ENCODE measurements at regions not wholly inside any gene's neighbourhood (a gene's known extent, or its start where the extent isn't known, plus 50 kb on each side); places are given as distances from the start of the nearest gene placed in this dataset.

DNA sequence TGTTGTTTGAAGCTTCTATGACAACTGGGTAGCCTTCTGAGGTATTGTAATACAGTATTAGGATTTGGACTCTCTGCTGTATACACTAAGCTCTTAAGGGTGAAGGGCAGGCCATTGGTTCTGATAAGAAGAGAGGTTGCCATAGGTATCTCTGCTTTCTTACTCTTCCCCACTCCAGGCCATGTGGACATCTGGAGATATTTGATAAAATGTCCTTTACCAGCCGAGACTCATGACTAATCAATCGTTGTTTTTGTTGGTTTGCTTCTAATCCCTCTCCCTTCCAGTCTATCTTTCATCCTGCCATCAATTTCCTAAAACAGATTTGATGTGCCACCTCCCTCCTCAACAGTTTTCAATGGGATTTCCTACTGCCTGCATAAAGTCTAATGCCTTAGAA is 64.6 kb upstream of the WDR26 start:
- TF ChIP-seq, protein P1, sequence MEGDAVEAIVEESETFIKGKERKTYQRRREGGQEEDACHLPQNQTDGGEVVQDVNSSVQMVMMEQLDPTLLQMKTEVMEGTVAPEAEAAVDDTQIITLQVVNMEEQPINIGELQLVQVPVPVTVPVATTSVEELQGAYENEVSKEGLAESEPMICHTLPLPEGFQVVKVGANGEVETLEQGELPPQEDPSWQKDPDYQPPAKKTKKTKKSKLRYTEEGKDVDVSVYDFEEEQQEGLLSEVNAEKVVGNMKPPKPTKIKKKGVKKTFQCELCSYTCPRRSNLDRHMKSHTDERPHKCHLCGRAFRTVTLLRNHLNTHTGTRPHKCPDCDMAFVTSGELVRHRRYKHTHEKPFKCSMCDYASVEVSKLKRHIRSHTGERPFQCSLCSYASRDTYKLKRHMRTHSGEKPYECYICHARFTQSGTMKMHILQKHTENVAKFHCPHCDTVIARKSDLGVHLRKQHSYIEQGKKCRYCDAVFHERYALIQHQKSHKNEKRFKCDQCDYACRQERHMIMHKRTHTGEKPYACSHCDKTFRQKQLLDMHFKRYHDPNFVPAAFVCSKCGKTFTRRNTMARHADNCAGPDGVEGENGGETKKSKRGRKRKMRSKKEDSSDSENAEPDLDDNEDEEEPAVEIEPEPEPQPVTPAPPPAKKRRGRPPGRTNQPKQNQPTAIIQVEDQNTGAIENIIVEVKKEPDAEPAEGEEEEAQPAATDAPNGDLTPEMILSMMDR (conservative IDR thresholded peaks at IDR 0.05; ENCODE audit: low read depth, low read length), result no peak
- H3K4me3 ChIP-seq (ENCODE audit: low read depth, low read length), result no peak overlapping the region
- no peak for DNase-seq (ENCODE audit: low read depth)

DNA sequence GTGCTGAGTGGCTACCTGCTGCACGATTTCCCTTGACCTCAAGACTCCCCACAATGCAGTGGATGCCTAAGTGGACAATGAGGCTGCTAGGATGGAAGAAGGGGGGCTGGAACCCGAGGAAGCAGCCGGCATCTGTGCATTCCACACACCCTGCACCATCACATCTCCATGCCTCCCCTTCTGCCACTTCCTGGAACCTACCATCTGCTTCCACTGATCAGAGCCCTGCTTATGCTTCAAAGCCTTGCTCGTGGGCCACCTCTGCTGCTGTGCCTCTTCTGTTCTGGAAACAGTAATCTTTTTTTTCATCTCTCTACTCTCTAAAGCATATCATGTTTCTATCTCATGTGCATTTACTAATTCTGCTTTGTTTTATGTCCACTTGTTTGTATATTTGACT is 66.2 kb upstream of the WDR26 start:
- DNase-seq (ENCODE audit: low read depth), result no peak
- TF ChIP-seq, protein P1 (conservative IDR thresholded peaks at IDR 0.05; ENCODE audit: low read depth, low read length), result no peak
- H3K4me3 ChIP-seq (ENCODE audit: low read depth, low read length), result no peak overlapping the region

DNA sequence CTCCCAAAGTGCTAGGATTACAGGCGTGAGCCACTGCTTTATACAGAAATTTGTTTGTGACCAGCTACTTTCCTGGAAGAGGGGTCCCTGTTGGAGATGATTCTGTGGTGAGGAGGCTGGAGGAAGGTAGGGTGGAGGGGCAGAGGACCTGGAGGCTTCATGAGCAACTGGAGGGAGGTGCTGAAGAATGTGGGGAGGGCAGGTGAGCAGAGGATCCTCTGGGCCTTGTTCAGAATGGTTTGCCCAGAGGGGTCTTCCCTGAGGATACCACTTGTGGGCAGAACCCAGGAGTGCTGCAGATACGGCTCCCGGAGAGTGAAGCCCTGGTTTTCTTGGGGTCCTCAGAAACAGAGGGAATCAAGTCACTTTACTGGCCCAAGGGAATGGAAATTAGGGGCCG is 67.2 kb upstream of the WDR26 start:
- TF ChIP-seq, protein P1 (conservative IDR thresholded peaks at IDR 0.05; ENCODE audit: low read depth, low read length), result no peak
- H3K4me3 ChIP-seq (ENCODE audit: low read depth, low read length), result no peak overlapping the region
- DNase-seq (ENCODE audit: low read depth), result no peak

DNA sequence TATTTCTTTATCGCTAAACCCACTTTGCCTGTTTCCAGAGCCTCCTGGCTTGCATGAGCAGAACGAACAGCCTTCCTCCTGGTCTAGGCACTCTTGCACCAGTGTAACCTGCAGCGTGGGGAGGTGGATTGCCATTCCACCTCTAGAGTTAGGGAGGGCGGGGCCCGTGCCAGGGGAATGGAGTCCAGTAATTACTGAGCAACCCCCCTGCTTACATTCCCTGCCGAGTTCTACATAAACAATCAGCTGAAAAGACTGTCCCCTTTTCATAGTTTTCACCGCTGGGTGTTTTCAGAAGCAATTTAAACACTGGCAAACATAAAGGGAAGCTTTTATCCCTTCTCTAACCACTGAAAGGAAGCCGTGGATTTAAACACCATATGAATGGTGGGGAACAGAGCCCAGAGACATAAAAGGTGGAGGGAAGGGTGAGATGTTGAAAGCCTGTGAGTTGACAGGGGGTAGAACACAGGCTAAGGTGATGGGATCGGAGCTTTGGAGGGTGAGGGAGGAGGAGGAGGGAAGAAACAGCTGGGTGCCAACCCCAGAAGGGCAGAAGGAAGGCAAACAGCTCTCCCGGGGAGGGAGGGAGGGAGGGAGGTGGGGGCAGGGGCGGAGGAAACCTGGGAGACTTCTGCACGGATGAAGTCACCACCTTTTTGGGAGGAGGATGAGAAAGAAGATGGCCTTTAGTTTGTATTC is 68.0 kb upstream of the WDR26 start:
- TF ChIP-seq, protein P1 (conservative IDR thresholded peaks at IDR 0.05; ENCODE audit: low read depth, low read length), result no peak
- no peak for DNase-seq (ENCODE audit: low read depth)
- H3K4me3 ChIP-seq (ENCODE audit: low read depth, low read length), result no peak overlapping the region

DNA sequence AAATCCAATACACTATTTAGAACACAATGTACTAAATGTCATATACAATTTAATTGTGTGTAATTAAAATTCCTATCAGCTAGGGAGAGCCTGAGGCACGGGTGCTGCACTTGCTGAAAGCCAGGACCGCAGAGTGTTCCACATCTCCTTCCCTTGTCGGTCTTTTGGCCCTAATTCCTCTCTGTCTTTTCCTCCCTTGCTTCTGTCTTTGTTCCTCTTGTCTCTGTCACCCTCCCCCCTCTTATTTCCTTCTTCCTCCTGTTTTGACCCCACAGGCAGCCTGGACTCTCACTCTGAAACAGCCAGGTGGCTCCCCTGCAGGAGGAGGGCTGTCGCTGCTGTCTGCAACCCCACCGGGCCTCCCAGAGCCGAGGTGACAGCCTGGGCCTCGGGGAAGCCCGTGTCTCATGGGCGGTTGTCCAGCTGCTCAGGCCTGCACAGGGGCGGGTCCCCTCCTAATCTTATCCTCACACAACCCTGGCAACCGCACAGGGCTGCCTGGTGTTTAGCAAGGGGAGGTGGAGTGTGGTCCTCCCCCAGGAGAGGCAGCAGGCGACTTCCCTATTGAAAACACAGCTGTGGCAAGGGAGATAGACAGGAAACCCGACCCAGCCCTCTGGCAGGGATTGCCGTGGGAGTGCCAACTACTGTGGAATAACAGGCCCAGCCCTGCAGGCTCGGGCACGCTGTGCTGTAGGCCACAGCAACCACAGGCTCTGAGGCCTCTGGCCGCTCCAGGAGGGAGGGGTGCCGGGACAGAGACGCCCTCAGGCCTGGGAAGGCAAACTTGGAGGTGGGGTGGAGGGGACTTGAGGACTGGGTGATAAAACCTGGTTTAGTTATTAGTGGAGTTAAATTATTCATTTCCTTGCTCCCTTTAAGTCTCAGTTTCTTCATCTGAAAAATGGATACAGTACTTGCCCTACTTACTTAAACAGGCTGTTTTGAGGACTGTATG is 68.8 kb upstream of the WDR26 start:
- DNase-seq (ENCODE audit: low read depth), result no peak

DNA sequence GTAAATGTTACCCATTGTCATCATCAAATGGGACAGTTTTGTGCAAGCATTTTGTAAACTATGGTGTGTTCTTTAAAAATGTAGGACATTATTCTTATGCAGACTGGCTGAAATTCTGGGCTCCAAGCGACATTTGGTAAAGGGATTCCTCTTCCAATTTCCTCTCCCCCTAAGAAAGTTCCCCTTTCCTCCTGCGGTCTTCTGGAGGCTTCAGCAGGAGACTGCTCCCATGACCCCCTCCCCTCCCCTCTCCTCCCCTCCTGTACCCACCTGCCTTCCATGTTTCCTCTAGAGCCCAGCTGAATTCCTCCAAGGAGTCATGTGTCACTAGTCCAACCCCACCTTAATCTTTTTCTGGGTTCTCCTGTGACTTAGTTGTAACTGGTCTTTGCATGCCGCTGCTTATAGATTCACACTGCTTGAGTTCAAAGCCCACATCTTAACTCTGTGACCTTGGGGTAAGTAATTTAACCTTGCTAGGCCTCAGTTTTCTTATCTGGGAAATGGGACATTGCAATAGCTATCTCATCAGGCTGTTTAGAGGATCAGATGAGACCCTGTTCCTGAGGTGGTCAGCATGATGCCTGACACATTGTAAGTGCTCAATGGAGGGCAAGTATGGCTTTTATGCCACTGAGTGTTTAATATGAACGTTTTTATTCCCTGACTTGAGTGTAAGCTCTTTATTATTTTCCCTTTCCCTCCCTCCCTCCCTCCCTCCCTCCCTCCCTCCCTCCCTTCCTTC is 69.9 kb upstream of the WDR26 start:
- TF ChIP-seq, protein P1 (conservative IDR thresholded peaks at IDR 0.05; ENCODE audit: low read depth, low read length), result no peak
- H3K4me3 ChIP-seq (ENCODE audit: low read depth, low read length), result no peak overlapping the region
- no peak for DNase-seq (ENCODE audit: low read depth)

More for the DNA sequence above, 68.8 kb upstream of the WDR26 start:
- no peak overlapping the region for H3K4me3 ChIP-seq (ENCODE audit: low read depth, low read length)
- TF ChIP-seq, protein P1 (conservative IDR thresholded peaks at IDR 0.05; ENCODE audit: low read depth, low read length), result peak; percentile 25

All from epithelial cell of proximal tubule (primary cell).